GM19324 (cell line): ENCODE measurements at regions not wholly inside any gene's neighbourhood (a gene's known extent, or its start where the extent isn't known, plus 50 kb on each side); places are given as distances from the start of the nearest gene placed in this dataset.

ENCODE experiments used
- ATAC-seq: cut with Tn5 transposase; IDR thresholded peaks from one replicate; pipeline ENCODE4 v1.9.1; 2021; ENCODE audit warnings: mild to moderate bottlenecking, moderate library complexity; ENCODE audit not compliant: unreplicated experiment, low FRiP score

- no peak for ATAC-seq
Measured at GRCh38 chr9:13778631-13779030, 499.1 kb upstream of the MPDZ start.

DNA sequence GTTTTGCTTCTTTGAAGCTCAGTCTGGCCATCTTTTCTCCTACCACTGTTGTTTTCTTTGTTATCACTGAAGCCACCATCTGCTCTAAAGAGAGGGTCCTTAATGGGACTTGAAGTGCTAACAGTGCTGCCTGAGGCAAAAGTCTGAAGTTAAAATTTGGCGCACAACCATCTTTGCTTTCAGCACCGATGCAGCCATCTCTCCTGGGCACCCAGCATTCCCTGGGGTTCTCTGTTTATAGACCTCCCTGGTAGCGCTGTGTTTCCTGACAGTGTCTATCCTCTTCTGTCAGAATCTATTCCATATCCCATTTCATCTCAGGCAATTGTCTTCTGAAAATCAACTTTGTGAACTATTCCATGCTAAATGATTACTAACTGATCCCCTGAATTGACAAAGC is 491.5 kb upstream of the MPDZ start:
- ATAC-seq: no peak

GRCh38 chr9:13769641-13770040 is 490.1 kb upstream of the MPDZ start:
- no peak for ATAC-seq

- ATAC-seq: no peak
Measured at GRCh38 chr9:13769006-13769405, 489.5 kb upstream of the MPDZ start.

DNA sequence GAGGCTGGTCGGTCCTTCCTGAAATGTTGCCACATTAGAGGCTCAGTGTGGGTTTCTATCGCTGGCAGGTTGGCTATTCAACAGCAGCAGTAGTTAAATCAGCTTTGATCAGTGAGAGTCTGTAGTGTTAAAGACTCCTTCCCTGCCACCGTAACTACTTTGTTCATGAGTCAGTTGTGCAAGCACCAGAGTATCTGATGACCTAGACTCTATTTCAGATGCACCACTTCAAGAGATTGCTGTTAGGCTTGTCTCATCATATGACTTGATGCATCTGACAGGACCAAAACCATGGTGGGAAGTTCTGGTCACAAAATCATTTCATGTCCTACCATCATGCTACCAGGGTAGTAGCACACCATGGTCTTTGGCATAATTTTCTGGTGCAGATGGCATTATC is 482.7 kb upstream of the MPDZ start:
- ATAC-seq: no peak

DNA sequence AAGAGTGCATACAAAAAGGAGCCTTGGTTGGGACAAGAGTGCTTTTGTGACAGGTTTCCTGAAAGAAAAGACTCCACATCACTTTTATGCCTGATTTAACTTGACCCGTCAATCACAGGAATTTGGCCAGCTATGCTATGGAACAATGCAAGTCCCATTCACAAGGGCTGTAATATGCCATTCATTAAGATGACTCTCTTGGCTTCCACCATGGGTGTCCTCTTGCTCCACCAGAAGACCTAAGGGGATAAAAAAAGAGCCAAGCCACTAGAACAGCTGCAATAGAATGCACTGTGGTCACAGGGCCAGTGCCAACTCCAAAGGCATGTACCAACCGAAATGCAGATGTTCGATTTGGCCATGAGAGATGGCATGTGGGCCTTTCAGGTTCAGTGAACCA is 480.1 kb upstream of the MPDZ start:
- no peak for ATAC-seq

DNA sequence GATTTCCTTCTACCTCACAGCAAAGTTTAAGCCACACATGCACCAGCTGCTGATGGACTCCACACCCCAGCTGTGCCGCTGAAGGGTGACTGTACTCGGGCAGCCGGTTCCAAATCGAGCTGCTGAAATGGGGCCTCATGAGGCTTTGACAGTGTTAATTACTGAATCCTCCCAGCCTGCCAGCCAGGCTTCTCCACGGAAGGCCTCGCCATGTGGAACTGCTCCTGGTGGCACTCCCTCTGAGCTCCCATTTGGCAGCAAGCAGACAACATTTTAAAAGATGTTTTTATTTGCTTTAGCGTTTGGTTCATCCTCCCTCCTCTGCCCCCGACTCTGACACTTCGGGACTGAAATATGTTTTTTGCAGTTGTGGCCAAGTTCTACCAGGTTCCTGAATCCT is 479.4 kb upstream of the MPDZ start:
- no peak for ATAC-seq

DNA sequence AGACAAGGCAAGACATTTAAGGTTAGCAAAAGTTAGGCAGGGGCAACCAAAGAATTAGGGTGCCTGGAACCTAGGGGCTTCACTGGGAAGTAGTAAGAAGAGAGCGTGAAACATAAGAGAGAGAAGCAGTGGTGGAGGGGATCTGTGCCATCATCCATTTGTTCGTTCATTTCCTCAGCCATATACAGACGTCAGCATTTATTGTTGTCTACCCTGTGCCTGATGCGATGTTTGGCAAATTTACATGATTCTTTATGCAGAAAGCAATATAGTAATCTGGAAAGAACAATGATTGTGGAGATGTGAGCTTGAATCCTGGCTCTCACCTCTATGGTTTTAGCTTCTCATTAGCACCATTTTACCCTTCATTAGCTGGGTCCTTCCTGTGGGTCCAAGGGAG is 477.5 kb upstream of the MPDZ start:
- no peak for ATAC-seq

DNA sequence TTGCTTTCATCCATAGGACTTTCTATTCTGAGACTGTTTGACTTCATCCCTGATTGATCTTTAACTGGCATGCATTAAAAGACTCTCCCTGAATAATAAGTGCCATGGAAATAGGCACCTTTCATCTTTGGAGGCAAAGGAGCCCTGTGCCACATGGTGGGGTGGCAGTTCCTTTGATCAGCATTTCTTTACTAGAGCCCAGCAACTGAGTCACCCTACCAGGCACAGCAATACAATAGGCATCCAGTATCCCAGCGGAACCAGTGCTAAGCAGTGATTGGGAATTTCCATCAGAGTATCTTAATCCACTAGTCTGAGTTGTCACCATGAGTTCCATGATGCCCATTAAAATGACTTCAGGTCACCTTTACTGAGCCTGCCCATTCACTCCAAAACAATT is 476.1 kb upstream of the MPDZ start:
- ATAC-seq: no peak

- ATAC-seq: no peak
Measured at GRCh38 chr9:13750639-13751038, 471.1 kb upstream of the MPDZ start.

DNA sequence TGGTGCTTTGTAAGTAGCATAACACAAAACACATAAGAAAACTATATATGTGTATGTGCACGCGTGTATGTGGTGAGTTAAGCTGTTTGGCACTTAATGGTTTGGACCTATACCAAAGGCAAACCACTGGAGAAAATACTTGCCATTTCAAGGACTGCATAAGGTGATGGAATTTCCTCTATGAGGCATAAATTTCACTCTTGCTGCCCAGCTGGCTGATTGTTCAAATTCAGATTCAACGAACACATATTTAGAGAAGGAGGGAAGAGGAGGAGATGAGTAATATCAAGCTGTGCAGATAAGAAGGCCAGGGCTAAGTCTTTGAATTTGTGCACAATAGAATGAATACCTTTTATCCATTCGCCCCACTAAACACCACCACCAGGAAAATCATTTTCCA is 470.6 kb upstream of the MPDZ start:
- ATAC-seq: no peak

DNA sequence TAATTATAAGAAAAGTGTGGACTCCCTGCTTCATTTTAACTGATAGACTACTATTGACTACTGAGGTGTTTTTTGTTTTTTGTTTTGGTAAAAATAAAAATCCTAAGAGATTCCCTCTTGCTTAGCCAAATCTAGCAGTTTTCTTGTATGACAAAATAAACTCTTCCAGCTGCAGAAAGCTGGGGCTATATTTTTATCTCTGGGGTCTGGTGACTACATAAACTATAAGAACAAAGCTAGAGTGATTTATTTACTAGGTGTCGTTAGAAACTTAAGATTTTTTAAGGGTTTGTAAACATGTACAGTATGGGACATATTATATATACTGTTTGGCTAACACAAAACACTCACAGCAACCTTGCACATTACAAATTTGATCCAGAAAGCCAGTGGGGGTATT is 467.4 kb upstream of the MPDZ start:
- no peak for ATAC-seq

DNA sequence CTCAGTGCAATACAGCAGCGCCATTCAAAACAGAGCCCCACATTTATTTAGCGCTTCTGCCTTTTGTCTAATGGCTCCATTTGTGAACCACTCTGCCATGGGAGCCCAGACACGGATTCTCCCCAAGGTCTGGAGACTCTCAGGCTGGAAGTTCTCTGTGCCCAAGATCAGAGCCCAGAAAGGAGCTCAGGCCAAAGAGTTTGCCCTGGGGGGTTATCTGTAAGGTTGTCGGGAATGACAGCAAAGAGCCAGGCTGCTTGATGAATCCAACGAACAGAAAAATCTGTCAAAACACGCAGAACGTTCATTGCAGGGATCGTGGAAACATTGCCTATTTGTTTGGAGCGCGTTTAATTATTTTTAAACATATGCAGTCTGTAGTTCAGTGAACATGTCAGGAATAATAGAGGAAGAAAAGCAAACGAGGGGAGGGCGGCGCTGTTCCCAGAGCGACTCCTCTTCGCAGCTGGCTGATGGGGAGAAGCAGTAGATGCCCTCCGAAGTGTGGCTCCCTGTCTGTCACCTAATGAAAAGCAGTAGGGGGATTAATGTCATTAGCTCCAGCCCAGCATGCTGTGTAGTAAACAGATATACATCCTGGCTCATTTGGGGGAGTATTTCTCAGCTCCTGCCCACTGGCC is 464.9 kb upstream of the MPDZ start:
- ATAC-seq: no peak

DNA sequence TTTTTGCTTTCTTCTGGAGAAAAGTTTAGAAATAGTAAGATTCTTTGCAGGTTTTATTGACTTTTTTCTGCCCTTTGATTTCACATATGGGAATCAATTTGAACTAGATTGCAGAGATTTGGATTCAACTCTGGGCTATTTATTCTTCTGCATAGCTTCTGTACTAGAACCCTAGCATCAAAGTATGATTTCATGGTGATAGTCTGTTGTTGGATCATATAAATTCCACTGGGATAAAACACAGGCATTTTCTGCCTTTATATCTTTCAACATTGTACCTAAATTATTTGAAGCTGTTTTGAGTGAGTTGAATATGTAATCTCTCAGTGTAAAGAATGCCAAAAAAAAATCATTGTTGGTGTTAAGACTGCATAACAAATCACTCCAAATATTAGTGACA is 458.4 kb upstream of the MPDZ start:
- ATAC-seq: no peak

GRCh38 chr9:13735181-13735580 is 455.7 kb upstream of the MPDZ start:
- no peak for ATAC-seq

DNA sequence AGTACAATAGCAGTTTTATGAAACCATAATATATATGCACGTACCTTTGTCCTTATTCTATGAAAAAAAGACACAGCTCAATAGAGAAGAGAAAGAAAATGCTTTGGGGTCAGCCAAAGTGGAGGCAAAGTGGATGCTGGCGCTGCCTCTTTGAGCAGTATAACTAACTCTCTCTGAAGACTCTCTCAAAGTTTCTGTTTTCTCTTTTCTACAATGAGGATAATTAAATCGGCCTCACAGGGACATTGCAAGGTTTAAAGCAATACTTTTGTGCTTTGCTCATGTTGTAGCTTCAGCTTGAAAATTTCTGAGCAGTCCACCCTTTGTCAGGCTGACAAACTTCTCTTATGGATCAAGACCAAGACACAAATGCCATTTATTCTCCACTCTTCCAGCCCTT is 455.1 kb upstream of the MPDZ start:
- no peak for ATAC-seq

DNA sequence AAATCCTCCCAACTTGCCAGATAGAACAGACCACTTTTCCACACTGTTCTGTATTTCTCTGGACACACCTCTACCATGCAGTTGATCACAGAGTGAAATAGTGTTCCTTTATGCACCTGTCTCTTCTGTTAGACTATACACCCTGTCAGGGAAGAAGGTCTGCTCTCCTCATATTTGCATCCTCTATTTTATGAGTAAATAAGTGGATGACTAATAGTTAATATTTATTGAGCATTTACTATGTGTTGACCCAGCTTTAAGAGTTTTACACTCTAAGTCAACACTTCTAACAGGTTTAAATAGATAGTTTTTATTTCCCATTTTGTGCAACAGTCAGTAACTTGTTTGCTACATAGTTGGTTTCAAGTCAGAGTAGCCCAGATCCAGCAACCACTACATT is 452.8 kb upstream of the MPDZ start:
- no peak for ATAC-seq

- no peak for ATAC-seq
Measured at GRCh38 chr9:13731637-13732036, 452.1 kb upstream of the MPDZ start.

GRCh38 chr9:13729955-13730354 is 450.5 kb upstream of the MPDZ start:
- ATAC-seq: no peak

DNA sequence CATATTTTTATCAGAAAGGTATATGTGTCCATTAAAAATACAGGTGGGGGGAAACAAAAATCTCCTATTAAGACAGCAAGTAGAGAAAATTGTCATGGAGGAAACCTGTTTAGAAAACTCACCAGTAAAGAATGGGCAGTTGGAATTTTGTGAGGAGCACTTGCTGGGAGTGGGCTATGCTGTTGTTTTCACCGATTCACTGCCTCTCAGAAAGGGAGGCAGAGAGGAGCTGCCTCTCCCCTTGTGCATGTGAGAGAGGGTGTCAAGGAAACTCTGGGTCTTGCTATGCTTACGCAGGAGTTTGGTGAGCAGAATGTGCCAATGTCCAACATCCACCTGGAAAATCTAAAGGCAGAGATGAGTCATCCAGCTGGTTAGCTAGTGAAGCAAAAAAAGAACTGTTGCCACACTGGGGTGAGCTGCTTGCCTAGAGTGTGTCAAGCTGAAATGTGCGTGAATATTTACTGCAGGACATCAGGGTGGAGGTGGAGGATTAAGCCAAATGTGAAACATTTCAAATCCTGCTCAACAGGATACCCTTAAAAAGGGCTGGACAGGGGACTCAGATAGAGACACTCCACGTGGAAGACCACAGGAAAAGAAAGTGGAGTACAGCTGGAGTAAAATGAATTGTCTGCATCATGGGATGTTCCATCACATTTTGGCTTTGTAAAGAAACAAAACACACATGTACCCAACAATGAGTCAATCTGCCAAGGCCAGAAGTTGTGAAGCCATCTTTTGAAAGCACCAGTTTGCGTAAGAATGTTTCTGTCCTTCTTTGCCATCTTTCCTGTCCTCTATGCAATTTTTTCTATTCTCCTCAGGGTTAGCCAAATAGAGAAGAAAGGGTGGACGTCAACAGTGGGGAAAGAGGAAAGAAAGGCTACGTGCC is 449.7 kb upstream of the MPDZ start:
- ATAC-seq: no peak

GRCh38 chr9:13728131-13728530 is 448.6 kb upstream of the MPDZ start:
- ATAC-seq: no peak

DNA sequence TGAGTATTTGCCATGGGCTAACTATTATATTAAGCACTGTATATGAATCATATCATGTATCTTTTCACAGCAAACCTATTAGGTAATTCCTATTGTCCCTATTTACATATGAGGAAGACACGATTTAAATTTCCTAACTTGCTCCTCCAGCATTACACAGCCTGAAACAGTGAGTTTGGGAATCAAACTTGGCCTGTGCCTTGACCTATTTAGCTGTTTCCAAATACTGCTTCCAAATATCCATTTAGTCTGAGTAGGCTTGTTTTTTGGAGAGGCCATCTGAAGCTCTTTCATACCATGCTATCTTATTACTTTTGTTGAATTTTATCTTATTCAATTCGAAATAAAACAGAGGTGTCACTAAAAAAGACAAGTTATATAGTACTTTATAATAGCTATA is 447.3 kb upstream of the MPDZ start:
- ATAC-seq: no peak
